HG03060 (cell line): ENCODE measurements at regions not wholly inside any gene's neighbourhood (a gene's known extent, or its start where the extent isn't known, plus 50 kb on each side); places are given as distances from the start of the nearest gene placed in this dataset.
"Not testable (repeated sequence)": the region's sequence is repeated elsewhere in the genome, so short reads cannot be mapped to it uniquely, and the experiment has no call there.

ENCODE experiments used
- ATAC-seq: cut with Tn5 transposase; IDR thresholded peaks from one replicate; pipeline ENCODE4 v1.9.1; 2021; ENCODE audit warnings: low read depth, moderate number of reproducible peaks; ENCODE audit not compliant: unreplicated experiment

- ATAC-seq: no peak
Observed at GRCh38 chr3:84141571-84141970, 817.2 kb upstream of the CADM2 start.

- ATAC-seq: no peak
Observed at GRCh38 chr3:84165328-84165727, 793.5 kb upstream of the CADM2 start.

- no peak for ATAC-seq
Observed at GRCh38 chr3:84175449-84175848, 783.3 kb upstream of the CADM2 start.

GRCh38 chr3:84184937-84185336 is 773.9 kb upstream of the CADM2 start:
- ATAC-seq: no peak

GRCh38 chr3:84194029-84194428 is 764.8 kb upstream of the CADM2 start:
- ATAC-seq: no peak

GRCh38 chr3:84209474-84209873 is 749.3 kb upstream of the CADM2 start:
- ATAC-seq: no peak

GRCh38 chr3:84223512-84223911 is 735.3 kb upstream of the CADM2 start:
- ATAC-seq: no peak

GRCh38 chr3:84224262-84224661 is 734.5 kb upstream of the CADM2 start:
- no peak for ATAC-seq

- ATAC-seq: no peak
Observed at GRCh38 chr3:84236261-84236660, 722.5 kb upstream of the CADM2 start.

- no peak for ATAC-seq
Observed at GRCh38 chr3:84245789-84246188, 713.0 kb upstream of the CADM2 start.

GRCh38 chr3:84260596-84260995 is 698.2 kb upstream of the CADM2 start:
- ATAC-seq: no peak

GRCh38 chr3:84265768-84266167 is 693.0 kb upstream of the CADM2 start:
- ATAC-seq: no peak

GRCh38 chr3:84275532-84275931 is 683.3 kb upstream of the CADM2 start:
- no peak for ATAC-seq

GRCh38 chr3:84277562-84278224 is 681.1 kb upstream of the CADM2 start:
- no peak for ATAC-seq

GRCh38 chr3:84292128-84292527 is 666.7 kb upstream of the CADM2 start:
- no peak for ATAC-seq

- no peak for ATAC-seq
Observed at GRCh38 chr3:84299329-84299728, 659.5 kb upstream of the CADM2 start.

GRCh38 chr3:84304214-84304613 is 654.6 kb upstream of the CADM2 start:
- ATAC-seq: no peak

GRCh38 chr3:84307339-84307738 is 651.5 kb upstream of the CADM2 start:
- ATAC-seq: no peak

GRCh38 chr3:84308379-84308778 is 650.4 kb upstream of the CADM2 start:
- no peak for ATAC-seq

GRCh38 chr3:84318273-84318809 is 640.4 kb upstream of the CADM2 start:
- no peak for ATAC-seq

GRCh38 chr3:84365563-84366278 is 593.1 kb upstream of the CADM2 start:
- not testable (repeated sequence) for ATAC-seq
